ENCODE measurements at regions not wholly inside any gene's neighbourhood (a gene's known extent, or its start where the extent isn't known, plus 50 kb on each side); places are given as distances from the start of the nearest gene placed in this dataset.

DNA sequence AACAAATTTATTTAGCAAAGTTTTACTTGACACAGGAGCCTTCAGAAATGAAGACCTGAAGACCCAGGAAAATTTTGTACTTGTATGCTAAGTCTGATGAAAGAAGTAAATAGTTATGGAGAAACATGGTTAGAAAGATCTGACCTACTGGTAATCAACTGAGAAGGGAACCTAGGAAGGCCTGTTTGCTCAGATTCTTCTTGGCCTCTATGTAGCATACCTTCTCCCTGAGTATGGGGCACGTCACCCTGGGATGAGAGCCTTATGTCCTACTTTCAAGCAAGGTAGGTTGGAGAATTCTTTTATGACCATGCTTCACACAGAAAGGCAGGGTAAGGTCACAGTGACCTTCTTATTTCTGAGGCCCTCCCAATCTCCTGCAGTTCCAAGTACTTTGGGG, 178.6 kb upstream of the CREB1 start:
- no peak for DNase-seq (ENCODE audit: low read depth)
- TF ChIP-seq, protein P1, sequence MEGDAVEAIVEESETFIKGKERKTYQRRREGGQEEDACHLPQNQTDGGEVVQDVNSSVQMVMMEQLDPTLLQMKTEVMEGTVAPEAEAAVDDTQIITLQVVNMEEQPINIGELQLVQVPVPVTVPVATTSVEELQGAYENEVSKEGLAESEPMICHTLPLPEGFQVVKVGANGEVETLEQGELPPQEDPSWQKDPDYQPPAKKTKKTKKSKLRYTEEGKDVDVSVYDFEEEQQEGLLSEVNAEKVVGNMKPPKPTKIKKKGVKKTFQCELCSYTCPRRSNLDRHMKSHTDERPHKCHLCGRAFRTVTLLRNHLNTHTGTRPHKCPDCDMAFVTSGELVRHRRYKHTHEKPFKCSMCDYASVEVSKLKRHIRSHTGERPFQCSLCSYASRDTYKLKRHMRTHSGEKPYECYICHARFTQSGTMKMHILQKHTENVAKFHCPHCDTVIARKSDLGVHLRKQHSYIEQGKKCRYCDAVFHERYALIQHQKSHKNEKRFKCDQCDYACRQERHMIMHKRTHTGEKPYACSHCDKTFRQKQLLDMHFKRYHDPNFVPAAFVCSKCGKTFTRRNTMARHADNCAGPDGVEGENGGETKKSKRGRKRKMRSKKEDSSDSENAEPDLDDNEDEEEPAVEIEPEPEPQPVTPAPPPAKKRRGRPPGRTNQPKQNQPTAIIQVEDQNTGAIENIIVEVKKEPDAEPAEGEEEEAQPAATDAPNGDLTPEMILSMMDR (conservative IDR thresholded peaks at IDR 0.05; ENCODE audit: low read length), result no peak
- H3K4me3 ChIP-seq (ENCODE audit: low read length), result no peak overlapping the region

DNA sequence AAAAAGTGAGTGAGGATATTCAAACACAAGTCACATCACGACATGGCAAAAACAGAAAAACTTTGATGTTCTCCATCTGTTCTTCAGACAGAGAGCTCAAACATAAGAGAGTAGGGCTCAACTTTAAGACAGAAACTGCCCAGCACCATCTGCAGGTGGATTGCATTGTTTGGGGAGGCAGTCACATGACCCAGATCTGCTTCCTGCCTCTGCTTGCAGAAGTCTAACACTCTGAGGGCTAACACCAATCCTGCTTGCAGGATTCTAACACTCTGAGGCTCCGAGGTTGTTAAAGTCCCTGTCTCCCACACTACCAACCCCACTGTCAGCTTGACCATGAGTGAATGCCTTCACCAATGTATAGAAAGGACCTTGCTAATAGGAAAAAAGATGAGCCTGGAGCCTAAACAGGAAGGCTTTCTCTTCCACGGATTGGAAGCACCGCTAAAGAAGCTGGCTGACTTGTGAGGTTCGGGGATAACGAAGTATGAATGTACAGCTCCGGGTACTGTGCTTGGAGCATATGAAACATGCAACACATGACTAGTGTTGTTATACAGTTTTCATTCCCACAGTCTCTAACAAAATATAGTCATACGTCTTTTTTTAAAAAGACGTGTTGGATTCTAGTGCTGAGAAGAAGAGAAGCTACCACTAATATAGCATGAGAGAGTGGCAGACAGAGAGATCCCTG, 176.6 kb upstream of the CREB1 start:
- peak; percentile 49 for DNase-seq (ENCODE audit: low read depth)
- H3K4me3 ChIP-seq (ENCODE audit: low read length), result peak overlapping the region; percentile 12; the same call in 1 of the 2 replicates
- TF ChIP-seq, protein P1 (conservative IDR thresholded peaks at IDR 0.05; ENCODE audit: low read length), result peak; percentile 35

DNA sequence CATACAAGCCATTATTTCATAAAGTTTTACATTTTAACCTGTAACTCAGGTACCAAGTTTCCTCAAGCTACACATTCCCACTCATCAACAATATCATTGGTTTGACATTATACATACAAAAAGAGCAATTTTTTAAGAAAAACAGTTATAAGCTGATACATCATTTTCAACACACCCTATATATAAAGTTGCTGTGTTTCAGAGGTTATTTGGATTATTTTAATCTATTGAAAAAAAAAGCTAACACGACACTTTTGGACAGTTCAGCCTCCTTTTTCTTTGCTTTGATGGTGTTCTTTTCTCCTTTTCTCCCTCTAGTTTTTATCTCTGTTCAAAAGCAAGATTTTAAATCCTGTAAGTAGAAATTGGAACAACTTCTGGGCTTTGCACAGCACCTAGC, 175.9 kb upstream of the CREB1 start:
- TF ChIP-seq, protein P1 (conservative IDR thresholded peaks at IDR 0.05; ENCODE audit: low read length), result no peak
- H3K4me3 ChIP-seq (ENCODE audit: low read length), result no peak overlapping the region
- no peak for DNase-seq (ENCODE audit: low read depth)

DNA sequence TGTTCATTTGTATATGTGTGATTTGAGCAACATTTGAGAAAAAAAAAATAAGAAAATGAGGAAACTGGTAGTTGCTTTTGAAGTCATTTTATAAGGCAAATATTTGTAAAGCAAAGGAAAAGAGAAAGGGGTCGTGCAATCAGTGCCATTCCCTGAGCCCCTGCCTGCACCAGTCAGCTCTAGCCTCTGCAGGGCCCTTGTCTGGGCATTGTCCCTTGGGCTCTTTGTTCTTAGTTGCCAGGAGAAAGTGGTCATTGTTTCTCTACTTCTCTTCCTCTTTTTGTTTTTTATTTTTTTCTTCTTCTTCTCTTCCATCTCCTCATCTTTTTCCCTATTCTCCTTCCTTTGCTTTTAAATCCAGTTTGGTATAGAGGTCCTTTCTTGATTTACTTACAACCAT, 175.3 kb upstream of the CREB1 start:
- TF ChIP-seq, protein P1 (conservative IDR thresholded peaks at IDR 0.05; ENCODE audit: low read length), result no peak
- H3K4me3 ChIP-seq (ENCODE audit: low read length), result no peak overlapping the region
- DNase-seq (ENCODE audit: low read depth), result no peak

DNA sequence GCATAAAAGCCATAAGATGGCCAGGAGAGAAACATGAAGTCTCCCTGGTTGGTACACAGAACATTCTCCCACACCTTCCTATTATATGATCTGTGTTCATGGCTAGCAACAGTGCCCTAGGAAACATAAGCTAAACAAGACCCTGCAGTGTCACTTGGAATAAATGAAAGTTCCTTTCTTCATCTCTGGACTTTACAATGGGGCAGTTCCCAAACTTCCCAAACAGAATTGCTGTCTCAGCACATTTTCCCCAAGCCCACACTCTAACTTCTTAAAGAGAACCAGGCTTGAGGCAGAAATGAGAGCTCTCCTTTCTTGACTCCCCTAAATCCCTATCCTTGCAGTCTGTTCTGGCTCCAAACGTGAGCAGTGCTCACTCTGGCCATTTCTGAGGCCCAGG, 173.2 kb upstream of the CREB1 start:
- no peak for DNase-seq (ENCODE audit: low read depth)
- TF ChIP-seq, protein P1 (conservative IDR thresholded peaks at IDR 0.05; ENCODE audit: low read length), result no peak
- H3K4me3 ChIP-seq (ENCODE audit: low read length), result no peak overlapping the region

DNA sequence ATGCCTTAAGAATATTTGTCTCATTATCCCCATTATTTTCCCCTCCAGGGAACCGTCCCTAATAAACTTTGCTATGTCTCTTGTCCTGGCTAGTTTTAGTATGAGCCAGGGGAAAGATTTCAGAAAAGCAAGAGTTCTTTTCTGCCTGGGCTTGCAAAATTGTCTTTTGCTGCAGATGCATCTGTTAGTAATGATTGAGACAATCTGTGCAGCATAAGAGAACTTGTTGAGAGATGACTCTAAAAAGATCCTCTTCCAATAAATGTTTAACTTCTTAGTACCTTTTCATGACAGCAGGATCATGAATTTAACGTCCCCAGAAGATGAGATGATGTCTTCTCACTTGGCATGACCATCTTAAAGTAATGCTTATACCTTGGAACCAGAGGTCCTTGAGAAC, 172.5 kb upstream of the CREB1 start:
- TF ChIP-seq, protein P1 (conservative IDR thresholded peaks at IDR 0.05; ENCODE audit: low read length), result no peak
- H3K4me3 ChIP-seq (ENCODE audit: low read length), result no peak overlapping the region
- DNase-seq (ENCODE audit: low read depth), result peak; percentile 29

DNA sequence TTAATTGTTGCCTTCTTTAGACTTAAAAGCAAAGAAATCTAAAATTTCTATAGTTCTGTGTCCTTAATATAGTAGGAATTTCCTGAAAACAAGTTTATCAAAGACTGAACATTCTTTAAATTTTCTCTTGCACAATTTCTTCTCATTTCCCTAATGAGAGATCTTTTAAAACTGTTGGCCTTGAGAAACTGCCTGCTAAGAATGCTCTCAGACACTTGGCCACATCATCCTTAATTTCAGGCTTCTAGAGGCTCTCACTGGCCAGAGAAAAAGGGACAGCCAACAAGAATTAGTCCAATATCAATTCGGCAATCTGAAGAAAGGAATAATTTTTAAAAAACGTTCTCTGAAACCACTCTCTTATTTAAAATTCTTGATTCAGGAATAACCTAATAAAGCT, 167.0 kb upstream of the CREB1 start:
- DNase-seq (ENCODE audit: low read depth), result peak; percentile 49
- TF ChIP-seq, protein P1 (conservative IDR thresholded peaks at IDR 0.05; ENCODE audit: low read length), result no peak
- H3K4me3 ChIP-seq (ENCODE audit: low read length), result no peak overlapping the region
